ENCODE measurements at regions not wholly inside any gene's neighbourhood (a gene's known extent, or its start where the extent isn't known, plus 50 kb on each side); places are given as distances from the start of the nearest gene placed in this dataset.

- no peak overlapping the region for H3K4me3 Mint-ChIP-seq
- H3K4me1 Mint-ChIP-seq (ENCODE audit: low read depth): no peaks in the 10 kb centered on the region
- TF ChIP-seq CTCF (IDR thresholded peaks at IDR 0.05): no peak
- no peaks in the 10 kb centered on the region for H3K9me3 Mint-ChIP-seq
- H3K27ac Mint-ChIP-seq: no peak overlapping the region
- peaks cover 62% of the 10 kb centered on the region for H3K27me3 Mint-ChIP-seq (ENCODE audit: insufficient read depth)
- H3K36me3 Mint-ChIP-seq (ENCODE audit: low read depth): no peaks in the 10 kb centered on the region
- no peak for DNase-seq
Observed at GRCh38 chr15:70415398-70415797, 317.7 kb upstream of the TLE3 start.

- no peak for TF ChIP-seq CTCF (IDR thresholded peaks at IDR 0.05)
- Mint-ChIP-seq H3K9me3 (no peaks in the 10 kb centered on the region), H3K4me3 (no peak overlapping the region), H3K27me3 (ENCODE audit: insufficient read depth) (peaks cover 69% of the 10 kb centered on the region), H3K36me3 (ENCODE audit: low read depth) (no peaks in the 10 kb centered on the region), H3K27ac (no peak overlapping the region), H3K4me1 (ENCODE audit: low read depth) (no peaks in the 10 kb centered on the region)
- no peak for DNase-seq
Observed at GRCh38 chr15:70414626-70415025, 316.9 kb upstream of the TLE3 start.

- no peaks in the 10 kb centered on the region for H3K4me1 Mint-ChIP-seq (ENCODE audit: low read depth)
- no peak for DNase-seq
- H3K36me3 Mint-ChIP-seq (ENCODE audit: low read depth): no peaks in the 10 kb centered on the region
- H3K4me3 Mint-ChIP-seq: no peak overlapping the region
- peaks cover 7% of the 10 kb centered on the region; the same call in 1 of the 2 replicates for H3K9me3 Mint-ChIP-seq
- H3K27ac Mint-ChIP-seq: no peak overlapping the region
- H3K27me3 Mint-ChIP-seq (ENCODE audit: insufficient read depth): peaks cover 66% of the 10 kb centered on the region
- no peak for TF ChIP-seq CTCF (IDR thresholded peaks at IDR 0.05)
Observed at GRCh38 chr15:70412794-70413193, 315.1 kb upstream of the TLE3 start.

- Mint-ChIP-seq H3K36me3 (ENCODE audit: low read depth) (no peaks in the 10 kb centered on the region), H3K9me3 (peaks cover 10% of the 10 kb centered on the region; the same call in 1 of the 2 replicates), H3K27me3 (ENCODE audit: insufficient read depth) (peaks cover 70% of the 10 kb centered on the region), H3K4me1 (ENCODE audit: low read depth) (no peaks in the 10 kb centered on the region), H3K27ac (no peak overlapping the region), H3K4me3 (no peak overlapping the region)
- TF ChIP-seq CTCF (IDR thresholded peaks at IDR 0.05): no peak
- DNase-seq: no peak
Observed at GRCh38 chr15:70411143-70411863, 313.6 kb upstream of the TLE3 start.

GRCh38 chr15:70410371-70410985 is 312.8 kb upstream of the TLE3 start:
- Mint-ChIP-seq H3K4me3 (no peak overlapping the region), H3K36me3 (ENCODE audit: low read depth) (no peaks in the 10 kb centered on the region), H3K4me1 (ENCODE audit: low read depth) (no peaks in the 10 kb centered on the region), H3K27me3 (ENCODE audit: insufficient read depth) (peaks cover 62% of the 10 kb centered on the region), H3K27ac (no peak overlapping the region), H3K9me3 (peaks cover 10% of the 10 kb centered on the region; the same call in 1 of the 2 replicates)
- TF ChIP-seq CTCF (IDR thresholded peaks at IDR 0.05): no peak
- DNase-seq: no peak
